PC-3 (cell line): ENCODE measurements at regions not wholly inside any gene's neighbourhood (a gene's known extent, or its start where the extent isn't known, plus 50 kb on each side); places are given as distances from the start of the nearest gene placed in this dataset.

Experiments used
- CTCF ChIP-seq: fragments of 300-600 bp; sonication (generic); conservative IDR thresholded peaks from 2 replicates; pipeline ENCODE4 v1.5.1; 2017; ENCODE audit warnings: antibody characterized with exemption, low read depth, mild to moderate bottlenecking, low read length
- EZH2 ChIP-seq: fragments of 300-600 bp; sonication (generic); IDR thresholded peaks from one replicate; pipeline ENCODE4 v1.6.1; 2017; ENCODE audit warnings: antibody characterized with exemption, mild to moderate bottlenecking, low read length; ENCODE audit not compliant: unreplicated experiment
- EZH2phosphoT487 ChIP-seq: fragments of 300-600 bp; sonication (generic); IDR thresholded peaks from 2 replicates; pipeline ENCODE4 v1.6.1; 2018; ENCODE audit warnings: mild to moderate bottlenecking, antibody characterized with exemption, low read length, borderline replicate concordance

GRCh38 chr7:45240273-45240771 is 82.7 kb downstream of the RAMP3 start:
- no peak for TF ChIP-seq EZH2phosphoT487
- TF ChIP-seq CTCF: no peak
- TF ChIP-seq EZH2: no peak
